ENCODE measurements at regions not wholly inside any gene's neighbourhood (a gene's known extent, or its start where the extent isn't known, plus 50 kb on each side); places are given as distances from the start of the nearest gene placed in this dataset.
"Not testable (repeated sequence)": the region's sequence is repeated elsewhere in the genome, so short reads cannot be mapped to it uniquely, and the experiment has no call there.

GRCh38 chr11:42870480-42870879, 441.3 kb upstream of the API5 start:
- Histone ChIP-seq H3K9me3 (replicated peaks; ENCODE audit: control insufficient read depth, insufficient read depth, low read length) (peaks cover 1% of the 10 kb centered on the region), H3K9ac (replicated peaks; ENCODE audit: extremely low read depth, insufficient read depth, low read length) (no peak overlapping the region), H4K20me1 (replicated peaks; ENCODE audit: control insufficient read depth, extremely low read depth, insufficient read depth, low read length) (no peaks in the 10 kb centered on the region), H3K36me3 (ENCODE audit: control insufficient read depth in 2 of 2, extremely low read depth in 1 of 2, insufficient read depth in 2 of 2, low read length in 2 of 2) (no peaks in the 10 kb centered on the region), H3K4me2 (ENCODE audit: insufficient read depth, low read length) (no peak overlapping the region), H3K4me1 (ENCODE audit: control insufficient read depth, extremely low read depth, insufficient read depth, low read length) (no peaks in the 10 kb centered on the region), H3K9me1 (replicated peaks; ENCODE audit: control insufficient read depth, extremely low read depth, insufficient read depth, low read length) (no peaks in the 10 kb centered on the region), H3K79me2 (ENCODE audit: control insufficient read depth, insufficient read depth, low read length) (no peaks in the 10 kb centered on the region), H2AFZ (ENCODE audit: low read depth, low read length) (no peak overlapping the region), H3K27ac (ENCODE audit: insufficient read depth, low read depth, low read length) (no peak overlapping the region), H3K4me3 (replicated peaks in 1 of 3; ENCODE audit: insufficient read depth in 1 of 3, low read depth in 1 of 3, low read length in 3 of 3) (no peak overlapping the region), H3K27me3 (ENCODE audit: control insufficient read depth in 2 of 2, insufficient read depth in 2 of 2, low read length in 2 of 2) (no peaks in the 10 kb centered on the region)
- intact Hi-C loops (cut with micrococcal nuclease) (no loop called here), dilution Hi-C loops (cut with MboI; ENCODE audit: extremely low pct_ligation_motif_present, low sequenced_read_pairs) (no loop called here)
- BruUV-seq (replicated peaks) = no TSS peak
- ChIA-PET CTCF (no interaction called here), POLR2A (no interaction called here)
- DNase-seq (ENCODE audit: low read depth, low spot score) (no peak), FAIRE-seq (no peak)
- TF ChIP-seq POLR2A (IDR thresholded peaks at IDR 0.05; ENCODE audit: low read depth, low read length) (no peak), JUN (IDR thresholded peaks at IDR 0.05; ENCODE audit: borderline replicate concordance, insufficient read depth, insufficient read length, low read depth) (no peak), MAX (IDR thresholded peaks at IDR 0.05; ENCODE audit: insufficient read depth, insufficient read length) (no peak), EZH2 (IDR thresholded peaks at IDR 0.05; ENCODE audit: borderline replicate concordance, low read depth, low read length, severe bottlenecking) (no peak), MYC (IDR thresholded peaks at IDR 0.05; ENCODE audit: low read depth, low read length) (no peak), GATA2 (IDR thresholded peaks at IDR 0.05; ENCODE audit: insufficient read depth, insufficient read length, low read depth, low read length) (no peak), CTCF (IDR thresholded peaks at IDR 0.05; ENCODE audit: extremely low read depth in 1 of 2, insufficient read depth in 1 of 2, low read depth in 1 of 2, low read length in 2 of 2) (no peak), POLR2AphosphoS5 (IDR thresholded peaks at IDR 0.05; ENCODE audit: insufficient read depth, low read depth, low read length) (no peak), FOS (IDR thresholded peaks at IDR 0.05; ENCODE audit: borderline replicate concordance, insufficient read depth, low read length) (no peak)

- CTCF ChIA-PET; H2AFZ ChIP-seq (ENCODE audit: low read depth, low read length); DNase-seq (ENCODE audit: low read depth, low spot score); H3K9me1 ChIP-seq (replicated peaks; ENCODE audit: control insufficient read depth, extremely low read depth, insufficient read depth, low read length); H3K9ac ChIP-seq (replicated peaks; ENCODE audit: extremely low read depth, insufficient read depth, low read length); FAIRE-seq; H4K20me1 ChIP-seq (replicated peaks; ENCODE audit: control insufficient read depth, extremely low read depth, insufficient read depth, low read length); H3K27me3 ChIP-seq (ENCODE audit: control insufficient read depth in 2 of 2, insufficient read depth in 2 of 2, low read length in 2 of 2); H3K4me1 ChIP-seq (ENCODE audit: control insufficient read depth, extremely low read depth, insufficient read depth, low read length); H3K79me2 ChIP-seq (ENCODE audit: control insufficient read depth, insufficient read depth, low read length); POLR2A ChIA-PET; intact Hi-C loops (cut with micrococcal nuclease); BruUV-seq (replicated peaks); H3K4me3 ChIP-seq (replicated peaks in 1 of 3; ENCODE audit: insufficient read depth in 1 of 3, low read depth in 1 of 3, low read length in 3 of 3); H3K4me2 ChIP-seq (ENCODE audit: insufficient read depth, low read length); dilution Hi-C loops (cut with MboI; ENCODE audit: extremely low pct_ligation_motif_present, low sequenced_read_pairs); H3K36me3 ChIP-seq (ENCODE audit: control insufficient read depth in 2 of 2, extremely low read depth in 1 of 2, insufficient read depth in 2 of 2, low read length in 2 of 2); H3K9me3 ChIP-seq (replicated peaks; ENCODE audit: control insufficient read depth, insufficient read depth, low read length); H3K27ac ChIP-seq (ENCODE audit: insufficient read depth, low read depth, low read length): not testable (repeated sequence)
Observed at GRCh38 chr11:42873800-42874405, 437.9 kb upstream of the API5 start.

GRCh38 chr11:42881335-42881734, 430.5 kb upstream of the API5 start:
- intact Hi-C loops (cut with micrococcal nuclease); H3K9ac ChIP-seq (replicated peaks; ENCODE audit: extremely low read depth, insufficient read depth, low read length); FAIRE-seq; CTCF ChIA-PET; H3K4me3 ChIP-seq (replicated peaks in 1 of 3; ENCODE audit: insufficient read depth in 1 of 3, low read depth in 1 of 3, low read length in 3 of 3); H2AFZ ChIP-seq (ENCODE audit: low read depth, low read length); H4K20me1 ChIP-seq (replicated peaks; ENCODE audit: control insufficient read depth, extremely low read depth, insufficient read depth, low read length); H3K9me1 ChIP-seq (replicated peaks; ENCODE audit: control insufficient read depth, extremely low read depth, insufficient read depth, low read length); DNase-seq (ENCODE audit: low read depth, low spot score); H3K4me2 ChIP-seq (ENCODE audit: insufficient read depth, low read length); H3K27ac ChIP-seq (ENCODE audit: insufficient read depth, low read depth, low read length); H3K79me2 ChIP-seq (ENCODE audit: control insufficient read depth, insufficient read depth, low read length); dilution Hi-C loops (cut with MboI; ENCODE audit: extremely low pct_ligation_motif_present, low sequenced_read_pairs); H3K9me3 ChIP-seq (replicated peaks; ENCODE audit: control insufficient read depth, insufficient read depth, low read length); H3K4me1 ChIP-seq (ENCODE audit: control insufficient read depth, extremely low read depth, insufficient read depth, low read length); H3K27me3 ChIP-seq (ENCODE audit: control insufficient read depth in 2 of 2, insufficient read depth in 2 of 2, low read length in 2 of 2); POLR2A ChIA-PET; H3K36me3 ChIP-seq (ENCODE audit: control insufficient read depth in 2 of 2, extremely low read depth in 1 of 2, insufficient read depth in 2 of 2, low read length in 2 of 2); BruUV-seq (replicated peaks): not testable (repeated sequence)

Measured in endothelial cell of umbilical vein (primary cell).